Keratinocyte (primary cell): ENCODE measurements at regions not wholly inside any gene's neighbourhood (a gene's known extent, or its start where the extent isn't known, plus 50 kb on each side); places are given as distances from the start of the nearest gene placed in this dataset.

Source experiments
- DNase-seq: peaks from one replicate; pipeline ENCODE4 v3.0.0-alpha.2; 2011; ENCODE audit warnings: low read depth, missing footprints, low spot score
- FAIRE-seq: peaks from 2 replicates; lab custom pipeline; 2011; peaks lifted over from hg19 to GRCh38; lab: Jason Lieb, UNC
- H2AFZ ChIP-seq: 2 replicates; pipeline ENCODE4 v1.6.0; 2012; ENCODE audit warnings: low read length, control low read depth, inconsistent platforms; ENCODE audit not compliant: control insufficient read depth
- H3K27ac ChIP-seq: 2 replicates; pipeline ENCODE4 v1.5.1; 2011; ENCODE audit warnings: low read length; ENCODE audit not compliant: control insufficient read depth, insufficient read depth
- H3K27me3 ChIP-seq: 3 replicates; pipeline ENCODE4 v1.6.0; 2011; ENCODE audit warnings: low read length; ENCODE audit not compliant: control insufficient read depth, insufficient read depth; ENCODE audit errors: extremely low read depth
- H3K36me3 ChIP-seq, 2 experiments: 2 replicates in 1 of 2; 3 replicates in 1 of 2; pipeline ENCODE4 v1.5.1; 2011; ENCODE audit warnings: low read length in 2 of 2, mild to moderate bottlenecking in 1 of 2; ENCODE audit not compliant: control insufficient read depth in 2 of 2, insufficient read depth in 2 of 2; ENCODE audit errors: extremely low read depth in 1 of 2
- H3K4me1 ChIP-seq: 3 replicates; pipeline ENCODE4 v1.5.1; 2011; ENCODE audit warnings: low read length; ENCODE audit not compliant: control insufficient read depth, insufficient read depth; ENCODE audit errors: extremely low read depth
- H3K4me2 ChIP-seq: 3 replicates; pipeline ENCODE4 v1.6.0; 2011; ENCODE audit warnings: low read depth, low read length; ENCODE audit not compliant: control insufficient read depth, insufficient read depth; ENCODE audit errors: extremely low read depth
- H3K4me3 ChIP-seq, 3 experiments: fragments of 200-600 bp in 1 of 3; sonication (generic) in 1 of 3; 2 replicates in 2 of 3; 3 replicates in 1 of 3; pipeline ENCODE4 v1.5.1; 2011 to 2016; ENCODE audit warnings: low read length in 3 of 3, mild to moderate bottlenecking in 3 of 3, control low read depth in 2 of 3, inconsistent platforms in 1 of 3, low read depth in 1 of 3, mixed read lengths in 1 of 3, mixed run types in 1 of 3, moderate library complexity in 1 of 3; ENCODE audit not compliant: control insufficient read depth in 2 of 3, insufficient read depth in 2 of 3; ENCODE audit errors: extremely low read depth in 1 of 3
- H3K79me2 ChIP-seq: 2 replicates; pipeline ENCODE4 v1.6.0; 2012; ENCODE audit warnings: low read length; ENCODE audit not compliant: control insufficient read depth, insufficient read depth
- H3K9ac ChIP-seq: 3 replicates; pipeline ENCODE4 v1.6.0; 2011; ENCODE audit warnings: low read length; ENCODE audit not compliant: control insufficient read depth, insufficient read depth; ENCODE audit errors: extremely low read depth
- H3K9me1 ChIP-seq: 3 replicates; pipeline ENCODE4 v1.6.0; 2011; ENCODE audit warnings: low read length; ENCODE audit not compliant: control insufficient read depth, insufficient read depth; ENCODE audit errors: extremely low read depth
- H3K9me3 ChIP-seq: 2 replicates; pipeline ENCODE4 v1.5.1; 2012; ENCODE audit warnings: low read depth, low read length; ENCODE audit not compliant: control insufficient read depth
- H4K20me1 ChIP-seq: 3 replicates; pipeline ENCODE4 v1.6.0; 2011; ENCODE audit warnings: low read length; ENCODE audit not compliant: control insufficient read depth, insufficient read depth; ENCODE audit errors: extremely low read depth
- CTCF ChIP-seq, 3 experiments: IDR thresholded peaks in 1 of 3; conservative IDR thresholded peaks in 1 of 3; optimal IDR thresholded peaks in 1 of 3; 2 replicates in 2 of 3; 3 replicates in 1 of 3; pipeline versions ENCODE3 to v1.5.1; 2011; ENCODE audit warnings: low read length in 3 of 3, mild to moderate bottlenecking in 3 of 3, moderate library complexity in 2 of 3, control low read depth in 1 of 3, inconsistent platforms in 1 of 3; ENCODE audit not compliant: insufficient read depth in 2 of 3; ENCODE audit errors: extremely low read depth in 1 of 3
- EZH2 ChIP-seq: IDR thresholded peaks from one replicate; pipeline ENCODE4 v1.6.1; 2012; ENCODE audit warnings: inconsistent platforms, mild to moderate bottlenecking, low read length, moderate library complexity
- dilution Hi-C: fragments of 300-500 bp; cut with MboI; formaldehyde crosslinking; loops from one replicate; pipeline ENCODE4 v1.7.0; 2020; ENCODE audit warnings: low sequenced_read_pairs; ENCODE audit not compliant: extremely low pct_ligation_motif_present

- Histone ChIP-seq H3K4me1 (no peaks in the 10 kb centered on the region), H3K9ac (no peak overlapping the region), H3K4me2 (no peak overlapping the region), H3K27ac (no peak overlapping the region), H2AFZ (no peak overlapping the region), H3K79me2 (no peaks in the 10 kb centered on the region), H4K20me1 (no peaks in the 10 kb centered on the region), H3K36me3 (no peaks in the 10 kb centered on the region), H3K4me3 (no peak overlapping the region), H3K9me1 (no peaks in the 10 kb centered on the region), H3K27me3 (no peaks in the 10 kb centered on the region), H3K9me3 (no peaks in the 10 kb centered on the region)
- FAIRE-seq (no peak), DNase-seq (no peak)
- dilution Hi-C loops = no loop called here
- no peak for TF ChIP-seq EZH2
- TF ChIP-seq CTCF (optimal IDR thresholded peaks at IDR 0.05 in 1 of 3, IDR thresholded peaks at IDR 0.05 in 1 of 3, conservative IDR thresholded peaks at IDR 0.05 in 1 of 3; ENCODE audit: extremely low read depth in 1 of 3, insufficient read depth in 2 of 3, low read length in 3 of 3) = no peak
These were observed 132.9 kb downstream of the PXDC1 start for GRCh38 chr6:3618642-3619041.

GRCh38 chr6:3617681-3618311, 133.7 kb downstream of the PXDC1 start:
- no peak for TF ChIP-seq CTCF (optimal IDR thresholded peaks at IDR 0.05 in 1 of 3, IDR thresholded peaks at IDR 0.05 in 1 of 3, conservative IDR thresholded peaks at IDR 0.05 in 1 of 3; ENCODE audit: extremely low read depth in 1 of 3, insufficient read depth in 2 of 3, low read length in 3 of 3)
- no peak for TF ChIP-seq EZH2
- dilution Hi-C loops = no loop called here
- Histone ChIP-seq H3K79me2 (no peaks in the 10 kb centered on the region), H3K9me3 (no peaks in the 10 kb centered on the region), H3K4me1 (peaks cover 4% of the 10 kb centered on the region), H4K20me1 (no peaks in the 10 kb centered on the region), H3K36me3 (no peaks in the 10 kb centered on the region), H3K4me3 (no peak overlapping the region), H3K9me1 (no peaks in the 10 kb centered on the region), H2AFZ (no peak overlapping the region), H3K27ac (no peak overlapping the region), H3K27me3 (no peaks in the 10 kb centered on the region), H3K9ac (no peak overlapping the region), H3K4me2 (no peak overlapping the region)
- FAIRE-seq (no peak), DNase-seq (no peak)
